ENCODE measurements at regions not wholly inside any gene's neighbourhood (a gene's known extent, or its start where the extent isn't known, plus 50 kb on each side); places are given as distances from the start of the nearest gene placed in this dataset.

DNA sequence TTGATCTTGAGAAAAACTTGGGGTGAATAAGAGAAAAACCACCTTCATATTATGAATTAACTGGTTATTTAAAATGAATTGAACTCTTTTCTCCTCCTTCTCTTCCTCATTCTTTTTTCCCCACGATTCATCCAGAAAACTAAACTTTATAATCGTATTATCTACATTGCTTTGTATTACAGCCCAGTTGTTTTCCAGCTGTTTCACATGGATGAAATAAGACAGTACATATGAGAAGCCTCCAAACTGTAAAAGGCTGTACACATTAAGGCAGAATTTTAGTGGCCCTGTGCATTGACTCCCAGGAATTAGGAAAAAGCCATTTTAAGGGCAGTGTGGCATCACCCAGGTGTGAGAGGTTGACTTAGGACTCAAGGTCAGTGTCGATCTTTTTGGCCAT lies 80.3 kb upstream of the PGBD5 start:
- Histone ChIP-seq H3K9me3 (ENCODE audit: control insufficient read depth, insufficient read depth, low read depth, low read length) (no peaks in the 10 kb centered on the region), H3K4me1 (ENCODE audit: control insufficient read depth, insufficient read depth, low read length) (no peaks in the 10 kb centered on the region), H3K36me3 (ENCODE audit: control insufficient read depth in 2 of 2, insufficient read depth in 1 of 2, low read length in 2 of 2) (no peaks in the 10 kb centered on the region), H3K4me3 (ENCODE audit: low read depth, low read length) (no peak overlapping the region), H3K27ac (ENCODE audit: extremely low read depth, low read depth, low read length) (no peak overlapping the region)
- CTCF ChIA-PET, result no interaction called here
- TF ChIP-seq ZNF529 (tag by site-specific recombination; IDR thresholded peaks at IDR 0.05; ENCODE audit: insufficient replicate concordance) (no peak), ZBTB1 (tag by site-specific recombination; IDR thresholded peaks at IDR 0.05) (no peak), ZFP41 (tag by site-specific recombination; IDR thresholded peaks at IDR 0.05; ENCODE audit: borderline replicate concordance) (no peak), ZNF561 (tag by site-specific recombination; IDR thresholded peaks at IDR 0.05; ENCODE audit: borderline replicate concordance) (no peak), SETDB1 (IDR thresholded peaks at IDR 0.05; ENCODE audit: insufficient read length, low read length) (no peak), ZNF157 (tag by site-specific recombination; IDR thresholded peaks at IDR 0.05) (no peak), ZNF394 (tag by site-specific recombination; IDR thresholded peaks at IDR 0.05; ENCODE audit: borderline replicate concordance) (no peak)
- TF ChIP-seq, protein P1, sequence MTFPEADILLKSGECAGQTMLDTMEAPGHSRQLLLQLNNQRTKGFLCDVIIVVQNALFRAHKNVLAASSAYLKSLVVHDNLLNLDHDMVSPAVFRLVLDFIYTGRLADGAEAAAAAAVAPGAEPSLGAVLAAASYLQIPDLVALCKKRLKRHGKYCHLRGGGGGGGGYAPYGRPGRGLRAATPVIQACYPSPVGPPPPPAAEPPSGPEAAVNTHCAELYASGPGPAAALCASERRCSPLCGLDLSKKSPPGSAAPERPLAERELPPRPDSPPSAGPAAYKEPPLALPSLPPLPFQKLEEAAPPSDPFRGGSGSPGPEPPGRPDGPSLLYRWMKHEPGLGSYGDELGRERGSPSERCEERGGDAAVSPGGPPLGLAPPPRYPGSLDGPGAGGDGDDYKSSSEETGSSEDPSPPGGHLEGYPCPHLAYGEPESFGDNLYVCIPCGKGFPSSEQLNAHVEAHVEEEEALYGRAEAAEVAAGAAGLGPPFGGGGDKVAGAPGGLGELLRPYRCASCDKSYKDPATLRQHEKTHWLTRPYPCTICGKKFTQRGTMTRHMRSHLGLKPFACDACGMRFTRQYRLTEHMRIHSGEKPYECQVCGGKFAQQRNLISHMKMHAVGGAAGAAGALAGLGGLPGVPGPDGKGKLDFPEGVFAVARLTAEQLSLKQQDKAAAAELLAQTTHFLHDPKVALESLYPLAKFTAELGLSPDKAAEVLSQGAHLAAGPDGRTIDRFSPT (tag by site-specific recombination; IDR thresholded peaks at IDR 0.05), result no peak
- POLR2A ChIA-PET, result no interaction called here

DNA sequence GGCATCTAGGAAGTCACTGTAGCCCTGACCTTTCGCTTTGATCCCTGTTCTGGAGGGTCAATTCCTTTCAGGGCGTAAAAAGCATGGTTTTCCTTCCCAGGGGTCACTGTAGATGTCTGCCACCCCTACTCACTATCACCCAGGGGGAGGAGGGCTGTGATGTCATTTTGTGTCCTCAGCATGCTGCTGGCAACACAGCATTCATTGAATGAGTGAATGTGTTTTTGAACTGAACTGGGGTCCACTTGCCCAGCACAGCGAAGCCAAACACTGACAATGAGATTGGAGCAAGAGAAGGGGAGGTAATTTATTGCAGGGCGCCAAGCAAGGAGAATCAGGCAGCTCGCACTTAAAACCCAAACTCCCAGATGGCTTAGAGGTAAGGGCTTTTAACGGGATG lies 78.2 kb upstream of the PGBD5 start:
- CTCF ChIA-PET, result no interaction called here
- POLR2A ChIA-PET, result no interaction called here
- Histone ChIP-seq H3K9me3 (ENCODE audit: control insufficient read depth, insufficient read depth, low read depth, low read length) (no peaks in the 10 kb centered on the region), H3K4me1 (ENCODE audit: control insufficient read depth, insufficient read depth, low read length) (no peaks in the 10 kb centered on the region), H3K4me3 (ENCODE audit: low read depth, low read length) (no peak overlapping the region), H3K36me3 (ENCODE audit: control insufficient read depth in 2 of 2, insufficient read depth in 1 of 2, low read length in 2 of 2) (no peaks in the 10 kb centered on the region), H3K27ac (ENCODE audit: extremely low read depth, low read depth, low read length) (no peak overlapping the region)
- TF ChIP-seq, protein P2, sequence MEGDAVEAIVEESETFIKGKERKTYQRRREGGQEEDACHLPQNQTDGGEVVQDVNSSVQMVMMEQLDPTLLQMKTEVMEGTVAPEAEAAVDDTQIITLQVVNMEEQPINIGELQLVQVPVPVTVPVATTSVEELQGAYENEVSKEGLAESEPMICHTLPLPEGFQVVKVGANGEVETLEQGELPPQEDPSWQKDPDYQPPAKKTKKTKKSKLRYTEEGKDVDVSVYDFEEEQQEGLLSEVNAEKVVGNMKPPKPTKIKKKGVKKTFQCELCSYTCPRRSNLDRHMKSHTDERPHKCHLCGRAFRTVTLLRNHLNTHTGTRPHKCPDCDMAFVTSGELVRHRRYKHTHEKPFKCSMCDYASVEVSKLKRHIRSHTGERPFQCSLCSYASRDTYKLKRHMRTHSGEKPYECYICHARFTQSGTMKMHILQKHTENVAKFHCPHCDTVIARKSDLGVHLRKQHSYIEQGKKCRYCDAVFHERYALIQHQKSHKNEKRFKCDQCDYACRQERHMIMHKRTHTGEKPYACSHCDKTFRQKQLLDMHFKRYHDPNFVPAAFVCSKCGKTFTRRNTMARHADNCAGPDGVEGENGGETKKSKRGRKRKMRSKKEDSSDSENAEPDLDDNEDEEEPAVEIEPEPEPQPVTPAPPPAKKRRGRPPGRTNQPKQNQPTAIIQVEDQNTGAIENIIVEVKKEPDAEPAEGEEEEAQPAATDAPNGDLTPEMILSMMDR (tag by site-specific recombination; IDR thresholded peaks at IDR 0.05), result no peak
- no peak for TF ChIP-seq ZFP37 (tag by site-specific recombination; IDR thresholded peaks at IDR 0.05)
- TF ChIP-seq ZNF24 (tag by site-specific recombination; IDR thresholded peaks at IDR 0.05), result no peak
- TF ChIP-seq, protein P3, sequence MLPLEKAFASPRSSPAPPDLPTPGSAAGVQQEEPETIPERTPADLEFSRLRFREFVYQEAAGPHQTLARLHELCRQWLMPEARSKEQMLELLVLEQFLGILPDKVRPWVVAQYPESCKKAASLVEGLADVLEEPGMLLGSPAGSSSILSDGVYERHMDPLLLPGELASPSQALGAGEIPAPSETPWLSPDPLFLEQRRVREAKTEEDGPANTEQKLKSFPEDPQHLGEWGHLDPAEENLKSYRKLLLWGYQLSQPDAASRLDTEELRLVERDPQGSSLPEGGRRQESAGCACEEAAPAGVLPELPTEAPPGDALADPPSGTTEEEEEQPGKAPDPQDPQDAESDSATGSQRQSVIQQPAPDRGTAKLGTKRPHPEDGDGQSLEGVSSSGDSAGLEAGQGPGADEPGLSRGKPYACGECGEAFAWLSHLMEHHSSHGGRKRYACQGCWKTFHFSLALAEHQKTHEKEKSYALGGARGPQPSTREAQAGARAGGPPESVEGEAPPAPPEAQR (tag by site-specific recombination; IDR thresholded peaks at IDR 0.05), result no peak
- no peak for TF ChIP-seq KLF10 (tag by site-specific recombination; IDR thresholded peaks at IDR 0.05)
- TF ChIP-seq ZNF76 (tag by site-specific recombination; IDR thresholded peaks at IDR 0.05; ENCODE audit: borderline replicate concordance, low read depth), result no peak
- no peak for TF ChIP-seq IKZF3 (tag by site-specific recombination; IDR thresholded peaks at IDR 0.05)
- TF ChIP-seq, protein P4, sequence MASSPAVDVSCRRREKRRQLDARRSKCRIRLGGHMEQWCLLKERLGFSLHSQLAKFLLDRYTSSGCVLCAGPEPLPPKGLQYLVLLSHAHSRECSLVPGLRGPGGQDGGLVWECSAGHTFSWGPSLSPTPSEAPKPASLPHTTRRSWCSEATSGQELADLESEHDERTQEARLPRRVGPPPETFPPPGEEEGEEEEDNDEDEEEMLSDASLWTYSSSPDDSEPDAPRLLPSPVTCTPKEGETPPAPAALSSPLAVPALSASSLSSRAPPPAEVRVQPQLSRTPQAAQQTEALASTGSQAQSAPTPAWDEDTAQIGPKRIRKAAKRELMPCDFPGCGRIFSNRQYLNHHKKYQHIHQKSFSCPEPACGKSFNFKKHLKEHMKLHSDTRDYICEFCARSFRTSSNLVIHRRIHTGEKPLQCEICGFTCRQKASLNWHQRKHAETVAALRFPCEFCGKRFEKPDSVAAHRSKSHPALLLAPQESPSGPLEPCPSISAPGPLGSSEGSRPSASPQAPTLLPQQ (tag by site-specific recombination; IDR thresholded peaks at IDR 0.05), result no peak
- TF ChIP-seq ZBTB20 (tag by site-specific recombination; IDR thresholded peaks at IDR 0.05), result no peak
